Calu3 (cell line): ENCODE measurements at regions not wholly inside any gene's neighbourhood (a gene's known extent, or its start where the extent isn't known, plus 50 kb on each side); places are given as distances from the start of the nearest gene placed in this dataset.
A peak's percentile ranks its signal among the peaks of the same experiment; 100 is the strongest.

Experiments used
- BruUV-seq: library from RNA; stranded (reverse); fragments of 400-500 nt; replicated peaks from 2 replicates; lab custom pipeline; 2021; lab: Mats Ljungman, UMichigan
- CTCF ChIA-PET: fragments of 300-600 bp; sonication (Branson Sonifier 250); formaldehyde crosslinking; loops from one replicate; lab custom pipeline; 2022; ENCODE audit warnings: antibody characterized with exemption; lab: Charles Lee
- DNase-seq: peaks from one replicate; pipeline ENCODE4 v3.0.0; 2022
- H3K27ac Mint-ChIP-seq: one replicate; pipeline ENCODE4 v1.8.0; 2022; ENCODE audit warnings: mixed read lengths; ENCODE audit not compliant: unreplicated experiment
- H3K27me3 Mint-ChIP-seq: one replicate; pipeline ENCODE4 v1.8.0; 2022; ENCODE audit warnings: mixed read lengths; ENCODE audit not compliant: unreplicated experiment
- H3K36me3 Mint-ChIP-seq: one replicate; pipeline ENCODE4 v1.8.0; 2022; ENCODE audit warnings: mild to moderate bottlenecking, moderate library complexity, mixed read lengths; ENCODE audit not compliant: insufficient read depth, unreplicated experiment
- H3K4me1 Mint-ChIP-seq: one replicate; pipeline ENCODE4 v1.8.0; 2022; ENCODE audit warnings: mild to moderate bottlenecking, low read depth, mixed read lengths; ENCODE audit not compliant: unreplicated experiment
- H3K4me3 Mint-ChIP-seq: one replicate; pipeline ENCODE4 v1.8.0; 2022; ENCODE audit warnings: mild to moderate bottlenecking, low read depth, moderate library complexity, mixed read lengths; ENCODE audit not compliant: unreplicated experiment
- H3K9me3 Mint-ChIP-seq: one replicate; pipeline ENCODE4 v1.8.0; 2022; ENCODE audit warnings: low read depth, mixed read lengths; ENCODE audit not compliant: unreplicated experiment
- CTCF ChIP-seq: fragments of 200-600 bp; IDR thresholded peaks from one replicate; pipeline ENCODE4 v1.8.0; 2022; ENCODE audit warnings: antibody characterized with exemption; ENCODE audit not compliant: unreplicated experiment
- intact Hi-C: fragments of 100-400 bp; cut with micrococcal nuclease; formaldehyde crosslinking; loops from one replicate; pipeline ENCODE4 v1.10.0; 2022; ENCODE audit not compliant: unreplicated experiment

- Mint-ChIP-seq H3K4me3 (no peak overlapping the region), H3K36me3 (no peaks in the 10 kb centered on the region), H3K27ac (no peak overlapping the region), H3K9me3 (no peaks in the 10 kb centered on the region), H3K27me3 (no peaks in the 10 kb centered on the region), H3K4me1 (peaks cover 8% of the 10 kb centered on the region)
- DNase-seq: no peak
- intact Hi-C loops: no loop called here
- no TSS peak for BruUV-seq
- CTCF ChIA-PET: no interaction called here
- no peak for TF ChIP-seq CTCF
Measured at GRCh38 chr1:204002614-204003013, 70.3 kb upstream of the SOX13 start.

DNA sequence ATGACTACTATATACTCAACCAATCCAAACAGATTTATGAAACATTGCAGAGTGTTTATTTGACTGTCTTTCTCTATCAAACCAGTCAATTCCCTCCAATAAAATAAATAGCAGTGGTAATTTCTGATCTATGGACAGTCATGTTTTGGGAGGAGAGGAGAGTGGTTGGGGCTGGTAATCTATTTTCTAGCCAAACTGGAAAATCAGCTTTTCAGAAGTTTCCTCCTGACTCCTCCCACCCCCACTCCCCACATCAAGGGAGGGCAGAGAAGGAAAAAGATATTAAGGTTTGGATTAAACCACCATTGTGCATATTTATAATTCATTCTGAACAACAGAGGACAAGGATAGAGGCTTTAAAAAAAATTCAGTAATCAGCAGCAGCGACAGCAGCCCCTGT, 69.4 kb upstream of the SOX13 start:
- H3K9me3 Mint-ChIP-seq: no peaks in the 10 kb centered on the region
- TF ChIP-seq CTCF: no peak
- peaks cover 8% of the 10 kb centered on the region for H3K4me1 Mint-ChIP-seq
- no peaks in the 10 kb centered on the region for H3K36me3 Mint-ChIP-seq
- CTCF ChIA-PET: interaction anchor here (0.7 kb wide), 1 partner anchor 68 kb away, joined by 3 read pairs; no protein-coding TSS in a partner anchor
- intact Hi-C loops: no loop called here
- H3K27ac Mint-ChIP-seq: no peak overlapping the region
- H3K27me3 Mint-ChIP-seq: no peaks in the 10 kb centered on the region
- no TSS peak for BruUV-seq
- DNase-seq: peak; percentile 39
- H3K4me3 Mint-ChIP-seq: no peak overlapping the region

- TF ChIP-seq CTCF: no peak
- no peaks in the 10 kb centered on the region for H3K36me3 Mint-ChIP-seq
- no peak overlapping the region for H3K27ac Mint-ChIP-seq
- CTCF ChIA-PET: no interaction called here
- no peak for DNase-seq
- H3K9me3 Mint-ChIP-seq: no peaks in the 10 kb centered on the region
- BruUV-seq: no TSS peak
- H3K4me3 Mint-ChIP-seq: no peak overlapping the region
- no peaks in the 10 kb centered on the region for H3K4me1 Mint-ChIP-seq
- H3K27me3 Mint-ChIP-seq: no peaks in the 10 kb centered on the region
- intact Hi-C loops: no loop called here
Measured at GRCh38 chr1:204011426-204011825, 61.5 kb upstream of the SOX13 start.

GRCh38 chr1:204013052-204013451, 59.9 kb upstream of the SOX13 start:
- Mint-ChIP-seq H3K27ac (no peak overlapping the region), H3K4me3 (no peak overlapping the region), H3K4me1 (no peaks in the 10 kb centered on the region), H3K27me3 (peaks cover 10% of the 10 kb centered on the region), H3K36me3 (no peaks in the 10 kb centered on the region), H3K9me3 (no peaks in the 10 kb centered on the region)
- no peak for TF ChIP-seq CTCF
- DNase-seq: no peak
- BruUV-seq: no TSS peak
- CTCF ChIA-PET: no interaction called here
- intact Hi-C loops: no loop called here
